ENCODE measurements at regions not wholly inside any gene's neighbourhood (a gene's known extent, or its start where the extent isn't known, plus 50 kb on each side); places are given as distances from the start of the nearest gene placed in this dataset.

- FAIRE-seq, result no peak
- 30% methylated on average over 5 of the region's 5 CpGs for WGBS (ENCODE audit: low lambda C conversion rate)
- POLR2A ChIA-PET, result no interaction called here
Observed at GRCh38 chr5:82340799-82341198, 62.6 kb upstream of the RPS23 start.

GRCh38 chr5:82339792-82340191 is 61.6 kb upstream of the RPS23 start:
- intact Hi-C loops (cut with micrococcal nuclease; ENCODE audit: unreplicated experiment), result no loop called here
- Histone ChIP-seq H3K4me2 (ENCODE audit: low read depth, low read length) (no peak overlapping the region), H2AFZ (ENCODE audit: low read length) (no peak overlapping the region), H3K9me3 (ENCODE audit: low read length) (no peaks in the 10 kb centered on the region), H3K79me2 (ENCODE audit: insufficient read depth, low read length) (no peaks in the 10 kb centered on the region), H3K9ac (ENCODE audit: insufficient read depth, low read depth, low read length) (no peak overlapping the region), H3K36me3 (replicated peaks in 1 of 2; ENCODE audit: control insufficient read depth in 1 of 2, insufficient read depth in 2 of 2, low read length in 2 of 2) (no peaks in the 10 kb centered on the region), H3K4me3 (replicated peaks in 1 of 3; ENCODE audit: insufficient read depth in 1 of 3, low read depth in 2 of 3, low read length in 3 of 3) (no peak overlapping the region), H3K27ac (ENCODE audit: extremely low read length, insufficient read depth, low read length) (no peak overlapping the region), H3K27me3 (ENCODE audit: control insufficient read depth in 1 of 2, insufficient read depth in 2 of 2, low read length in 2 of 2) (peaks cover under 1 to 5% of the 10 kb centered on the region in 2 experiments; a peak in 3 of 5 replicates), H3K4me1 (ENCODE audit: insufficient read depth, low read length) (peaks cover 12% of the 10 kb centered on the region), H4K20me1 (ENCODE audit: insufficient read depth, low read length) (no peaks in the 10 kb centered on the region)
- no peak for ATAC-seq
- WGBS (ENCODE audit: low lambda C conversion rate), result 18% methylated on average over 3 of the region's 3 CpGs
- no TSS peak for BruUV-seq (replicated peaks)
- DNase-seq (ENCODE audit: low spot score), result no peak
- ChIA-PET CTCF (ENCODE audit: low intra/inter-chr PET ratio, low total read pairs) (no interaction called here), POLR2A (no interaction called here)
- in situ Hi-C loops (cut with HindIII; ENCODE audit: extremely low pct_ligation_motif_present, low pct_unique_long_range_greater_than_20kb), result loop anchor here (10.0 kb wide), 1 partner anchor 1135 kb away; the partner anchor contains the start of gene VCAN
- no peak for FAIRE-seq
- TF ChIP-seq ZMYM2 (CRISPR knock-in tag; IDR thresholded peaks at IDR 0.05), result no peak
- TF ChIP-seq ZNF34 (CRISPR knock-in tag; IDR thresholded peaks at IDR 0.05; ENCODE audit: borderline replicate concordance), result no peak
- no peak for TF ChIP-seq ZNF503 (CRISPR knock-in tag; IDR thresholded peaks at IDR 0.05)
- TF ChIP-seq ZMAT5 (CRISPR knock-in tag; IDR thresholded peaks at IDR 0.05; ENCODE audit: borderline replicate concordance, low read depth), result no peak
- no peak for TF ChIP-seq ZNF282 (IDR thresholded peaks at IDR 0.05; ENCODE audit: partially characterized antibody)
- no peak for TF ChIP-seq ZNF317 (CRISPR knock-in tag; IDR thresholded peaks at IDR 0.05)
- TF ChIP-seq KLF13 (CRISPR knock-in tag; IDR thresholded peaks at IDR 0.05), result no peak
- no peak for TF ChIP-seq RARG (CRISPR knock-in tag; IDR thresholded peaks at IDR 0.05; ENCODE audit: low read depth)
- no peak for TF ChIP-seq BRCA1 (CRISPR knock-in tag; IDR thresholded peaks at IDR 0.05)
- TF ChIP-seq HMG20B (CRISPR knock-in tag; conservative IDR thresholded peaks at IDR 0.05), result no peak
- TF ChIP-seq CBFB (CRISPR knock-in tag; IDR thresholded peaks at IDR 0.05), result no peak
- no peak for TF ChIP-seq ZNF207 (IDR thresholded peaks at IDR 0.05; ENCODE audit: borderline replicate concordance)
- no peak for TF ChIP-seq ZBTB34 (CRISPR knock-in tag; IDR thresholded peaks at IDR 0.05)
- TF ChIP-seq ZNF75D (CRISPR knock-in tag; IDR thresholded peaks at IDR 0.05; ENCODE audit: borderline replicate concordance), result no peak
- TF ChIP-seq CBX5 (CRISPR knock-in tag; IDR thresholded peaks at IDR 0.05; ENCODE audit: borderline replicate concordance), result no peak
- no peak for TF ChIP-seq ZNF713 (CRISPR knock-in tag; IDR thresholded peaks at IDR 0.05)

More at GRCh38 chr5:82340799-82341198, 62.6 kb upstream of the RPS23 start:
- Histone ChIP-seq H3K27me3 (ENCODE audit: control insufficient read depth in 1 of 2, insufficient read depth in 2 of 2, low read length in 2 of 2) (peaks cover 0 to 5% of the 10 kb centered on the region in 2 experiments; a peak in 2 of 5 replicates), H3K36me3 (replicated peaks in 1 of 2; ENCODE audit: control insufficient read depth in 1 of 2, insufficient read depth in 2 of 2, low read length in 2 of 2) (no peaks in the 10 kb centered on the region), H2AFZ (ENCODE audit: low read length) (no peak overlapping the region), H3K9me3 (ENCODE audit: low read length) (no peaks in the 10 kb centered on the region), H3K9ac (ENCODE audit: insufficient read depth, low read depth, low read length) (no peak overlapping the region), H3K79me2 (ENCODE audit: insufficient read depth, low read length) (no peaks in the 10 kb centered on the region), H3K27ac (ENCODE audit: extremely low read length, insufficient read depth, low read length) (no peak overlapping the region), H3K4me1 (ENCODE audit: insufficient read depth, low read length) (peaks cover 12% of the 10 kb centered on the region), H3K4me2 (ENCODE audit: low read depth, low read length) (no peak overlapping the region), H4K20me1 (ENCODE audit: insufficient read depth, low read length) (no peaks in the 10 kb centered on the region), H3K4me3 (replicated peaks in 1 of 3; ENCODE audit: insufficient read depth in 1 of 3, low read depth in 2 of 3, low read length in 3 of 3) (no peak overlapping the region)
- CTCF ChIA-PET (ENCODE audit: low intra/inter-chr PET ratio, low total read pairs), result no interaction called here
- 0 out of 2 replicates have a peak, but pooled peaks have one; percentile 44 for TF ChIP-seq ZKSCAN8 (CRISPR knock-in tag; IDR thresholded peaks at IDR 0.05; ENCODE audit: borderline replicate concordance)
- TF ChIP-seq GZF1 (CRISPR knock-in tag; IDR thresholded peaks at IDR 0.05), result 0 out of 2 replicates have a peak, but pooled peaks have one; percentile 60
- no peak for TF ChIP-seq MAFF (IDR thresholded peaks at IDR 0.05; ENCODE audit: low read depth, low read length)
- no peak for TF ChIP-seq ZNF331 (CRISPR knock-in tag; IDR thresholded peaks at IDR 0.05)
- BruUV-seq (replicated peaks), result no TSS peak
- intact Hi-C loops (cut with micrococcal nuclease; ENCODE audit: unreplicated experiment), result no loop called here
- ATAC-seq, result no peak
- DNase-seq (ENCODE audit: low spot score), result no peak
- in situ Hi-C loops (cut with HindIII; ENCODE audit: extremely low pct_ligation_motif_present, low pct_unique_long_range_greater_than_20kb), result loop anchor here (10.0 kb wide), 1 partner anchor 1134 kb away; the partner anchor contains the start of gene VCAN

Measured in HepG2 (cell line).